SK-N-SH treated with all-trans-retinoic acid at 6 μM for 48 hours (cell line): ENCODE measurements at regions not wholly inside any gene's neighbourhood (a gene's known extent, or its start where the extent isn't known, plus 50 kb on each side); places are given as distances from the start of the nearest gene placed in this dataset.

Experiments used
- OSR1 ChIP-seq: fragments of 250-450 bp; sonication (Bioruptor Pico); IDR thresholded peaks from 2 replicates; pipeline ENCODE4 v1.8.0; 2022; ENCODE audit warnings: moderate library complexity, mild to moderate bottlenecking, inconsistent platforms
- RARB ChIP-seq: fragments of 250-450 bp; sonication (Bioruptor Pico); IDR thresholded peaks from 2 replicates; pipeline ENCODE4 v1.8.0; 2021; ENCODE audit warnings: mild to moderate bottlenecking, moderate library complexity
- ZFP30 ChIP-seq: fragments of 450-650 bp; formaldehyde crosslinking; IDR thresholded peaks from 2 replicates; pipeline ENCODE4 v1.5.0; 2022; ENCODE audit warnings: mild to moderate bottlenecking, moderate library complexity
- ZNF565 ChIP-seq: fragments of 450-650 bp; formaldehyde crosslinking; conservative IDR thresholded peaks from 2 replicates; pipeline ENCODE4 v1.5.0; 2020; ENCODE audit warnings: low read depth, mild to moderate bottlenecking, moderate library complexity

DNA sequence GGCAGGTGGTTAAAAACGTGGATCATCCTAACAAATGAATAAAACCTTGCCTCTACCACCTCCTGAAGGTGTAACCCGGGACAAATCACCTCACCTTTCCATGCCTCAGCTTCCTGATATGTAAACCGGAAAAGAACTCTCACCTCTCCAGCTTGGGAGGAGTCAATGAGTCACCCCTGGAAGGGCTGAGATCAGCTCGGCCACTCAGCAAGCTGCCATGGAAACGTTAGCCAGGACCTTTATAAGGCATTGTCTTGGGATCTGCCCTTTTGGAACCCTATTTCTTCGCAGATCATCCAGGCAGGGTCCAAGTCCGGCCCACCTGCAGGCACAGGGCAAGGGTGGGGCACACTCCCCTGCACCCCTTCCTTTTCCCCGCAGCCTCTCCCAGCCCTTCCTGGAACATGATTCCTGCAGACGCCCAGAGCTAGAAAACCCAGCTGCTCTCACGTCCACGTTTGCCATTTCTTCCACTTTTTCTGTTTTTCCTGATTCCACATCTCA is 81.6 kb upstream of the PFKP start:
- TF ChIP-seq OSR1 (no peak), ZFP30 (CRISPR knock-in tag) (no peak), RARB (CRISPR knock-in tag) (no peak), ZNF565 (no peak)
